H1 (cell line): ENCODE measurements at regions not wholly inside any gene's neighbourhood (a gene's known extent, or its start where the extent isn't known, plus 50 kb on each side); places are given as distances from the start of the nearest gene placed in this dataset.

ENCODE experiments used
- CBX8 ChIP-seq: fragments of 300-800, 300-1000 bp; sonication (generic); IDR thresholded peaks from 2 replicates; pipeline ENCODE4 v1.7.1; 2016; ENCODE audit warnings: low read depth, low read length, borderline replicate concordance
- EZH2 ChIP-seq: fragments of 200-600 bp; sonication (generic); IDR thresholded peaks from 2 replicates; pipeline ENCODE4 v1.7.1; 2012; ENCODE audit warnings: low read depth, mild to moderate bottlenecking, moderate library complexity, low read length, inconsistent platforms; ENCODE audit not compliant: severe bottlenecking
- KDM1A ChIP-seq: fragments of 200-600, 300-600 bp; sonication (generic); IDR thresholded peaks from 2 replicates; pipeline ENCODE4 v1.7.1; 2016; ENCODE audit warnings: mild to moderate bottlenecking, low read length, borderline replicate concordance
- NANOG ChIP-seq: IDR thresholded peaks from 2 replicates; pipeline ENCODE4 v1.6.1; 2011; ENCODE audit warnings: low read length, low read depth, mild to moderate bottlenecking, inconsistent platforms; ENCODE audit not compliant: insufficient read depth, poor library complexity, severe bottlenecking
- NRF1 ChIP-seq: IDR thresholded peaks from 2 replicates; pipeline ENCODE4 v1.6.1; 2011; ENCODE audit warnings: mild to moderate bottlenecking, low read depth, low read length, improper control_type of control experiment
- POLR2A ChIP-seq, 2 experiments: IDR thresholded peaks; 1 replicate in 1 of 2; 2 replicates in 1 of 2; pipeline ENCODE4 v1.6.1; 2011; ENCODE audit warnings: low read depth in 2 of 2, low read length in 2 of 2, mild to moderate bottlenecking in 2 of 2; ENCODE audit errors: control extremely low read depth in 1 of 2
- RNF2 ChIP-seq: fragments of 200-900, 300-1000 bp; sonication (generic); IDR thresholded peaks from 2 replicates; pipeline ENCODE4 v1.7.1; 2016; ENCODE audit warnings: borderline replicate concordance, low read depth, mild to moderate bottlenecking, antibody characterized with exemption, low read length; ENCODE audit not compliant: poor library complexity, severe bottlenecking; ENCODE audit errors: missing control alignments
- TF ChIP-seq, protein P1 (sequence below): IDR thresholded peaks from 2 replicates; pipeline ENCODE4 v1.6.1; 2011; ENCODE audit warnings: low read length, improper control_type of control experiment

DNA sequence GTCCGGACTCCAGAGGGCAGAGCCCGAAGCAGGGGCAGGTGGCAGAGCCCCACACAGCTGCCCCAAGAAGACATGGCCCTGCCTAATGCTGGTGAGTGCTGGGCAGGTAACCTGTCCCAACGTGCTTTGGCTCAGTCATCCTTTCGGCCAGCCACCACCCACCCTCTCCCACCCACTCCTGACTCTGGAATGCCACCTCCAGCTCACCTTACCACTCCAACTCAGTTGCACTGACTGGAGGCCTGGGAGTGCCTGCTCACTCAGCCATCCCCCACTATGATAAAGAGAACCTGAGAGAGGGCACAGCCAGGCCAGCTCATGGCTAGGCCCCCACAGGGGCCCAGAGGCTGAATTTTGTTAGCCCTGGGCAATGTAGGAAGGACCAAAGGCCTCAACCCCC lies 53.8 kb upstream of the MPEG1 start:
- TF ChIP-seq CBX8 (no peak), NRF1 (no peak), POLR2A (IDR thresholded peaks at IDR 0.05; ENCODE audit: control extremely low read depth in 1 of 2, low read depth in 2 of 2, low read length in 2 of 2) (no peak), RNF2 (no peak), KDM1A (no peak), NANOG (no peak), EZH2 (no peak)
- TF ChIP-seq, protein P1, sequence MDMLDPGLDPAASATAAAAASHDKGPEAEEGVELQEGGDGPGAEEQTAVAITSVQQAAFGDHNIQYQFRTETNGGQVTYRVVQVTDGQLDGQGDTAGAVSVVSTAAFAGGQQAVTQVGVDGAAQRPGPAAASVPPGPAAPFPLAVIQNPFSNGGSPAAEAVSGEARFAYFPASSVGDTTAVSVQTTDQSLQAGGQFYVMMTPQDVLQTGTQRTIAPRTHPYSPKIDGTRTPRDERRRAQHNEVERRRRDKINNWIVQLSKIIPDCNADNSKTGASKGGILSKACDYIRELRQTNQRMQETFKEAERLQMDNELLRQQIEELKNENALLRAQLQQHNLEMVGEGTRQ = no peak
